ENCODE measurements at regions not wholly inside any gene's neighbourhood (a gene's known extent, or its start where the extent isn't known, plus 50 kb on each side); places are given as distances from the start of the nearest gene placed in this dataset.

GRCh38 chr2:236402033-236402790, 138.0 kb upstream of the ASB18 start (continued):
- 0 out of 4 replicates have a peak, but pooled peaks of 1 of the 2 experiments have one; percentile 19 for TF ChIP-seq EP300 (IDR thresholded peaks at IDR 0.05; ENCODE audit: borderline replicate concordance in 1 of 2, control insufficient read depth in 1 of 2, low read depth in 2 of 2, low read length in 2 of 2)

GRCh38 chr2:236403125-236403524, 138.9 kb upstream of the ASB18 start:
- BruUV-seq (replicated peaks) = no TSS peak
- DNase-seq (ENCODE audit: low read depth, low spot score) = no peak
- 77% methylated on average over 4 of the region's 4 CpGs for WGBS (ENCODE audit: insufficient coverage, insufficient replicate concordance, low lambda C conversion rate, missing lambda C conversion rate)
- no peak overlapping the region for H2AFZ ChIP-seq (ENCODE audit: control insufficient read depth, low read depth, low read length)
- no peak overlapping the region for H3K4me3 ChIP-seq
- in situ Hi-C loops (cut with MboI) = no loop called here
- CTCF ChIA-PET = interaction anchor here (1.0 kb wide), 1 partner anchor 167 kb away, joined by 4 read pairs; the partner anchor contains the start of gene ACKR3
- intact Hi-C loops (cut with micrococcal nuclease; ENCODE audit: unreplicated experiment) = no loop called here
- H3K27ac ChIP-seq (ENCODE audit: control insufficient read depth, insufficient read depth) = no peak overlapping the region
- H3K27me3 ChIP-seq (replicated peaks in 1 of 2; ENCODE audit: control insufficient read depth in 2 of 2, insufficient read depth in 2 of 2, low read length in 1 of 2) = peaks cover 0 to 3% of the 10 kb centered on the region in 2 experiments; a peak in 2 of 4 replicates
- no peak overlapping the region for H3K9ac ChIP-seq (ENCODE audit: control insufficient read depth, insufficient read depth, low read length)
- H3K36me3 ChIP-seq (ENCODE audit: control insufficient read depth in 2 of 2, insufficient read depth in 2 of 2, low read length in 1 of 2) = no peaks in the 10 kb centered on the region
- H3K4me1 ChIP-seq (ENCODE audit: control insufficient read depth, insufficient read depth, low read length) = no peaks in the 10 kb centered on the region
- SMC1A ChIA-PET (ENCODE audit: uncharacterized antibody, unreplicated experiment) = interaction anchor here (1.2 kb wide), 1 partner anchor 109 kb away, joined by 3 read pairs; no protein-coding TSS in a partner anchor
- no peaks in the 10 kb centered on the region for H3K79me2 ChIP-seq (ENCODE audit: control insufficient read depth, insufficient read depth, low read length)
- FAIRE-seq = no peak
- POLR2A ChIA-PET = no interaction called here
- H4K20me1 ChIP-seq (ENCODE audit: control insufficient read depth, insufficient read depth) = no peaks in the 10 kb centered on the region
- H3K4me2 ChIP-seq (ENCODE audit: control insufficient read depth, insufficient read depth) = no peak overlapping the region
- no peaks in the 10 kb centered on the region for H3K9me3 ChIP-seq (replicated peaks; ENCODE audit: control insufficient read depth, insufficient read depth, low read length)
- RAD21 ChIA-PET (ENCODE audit: unreplicated experiment) = interaction anchor here (1.1 to 1.2 kb wide), 2 partner anchors 143 to 167 kb away, joined by 3 to 5 read pairs; partner anchors contain the start of gene ACKR3
- ATAC-seq = no peak
- TF ChIP-seq SIN3A (IDR thresholded peaks at IDR 0.05; ENCODE audit: low read depth, low read length) (no peak), BCL3 (IDR thresholded peaks at IDR 0.05; ENCODE audit: borderline replicate concordance, insufficient read depth, low read depth, low read length, poor library complexity, severe bottlenecking) (no peak), EED (IDR thresholded peaks at IDR 0.05; ENCODE audit: low read depth) (no peak), ZNF207 (IDR thresholded peaks at IDR 0.05; ENCODE audit: borderline replicate concordance) (no peak), PRDM15 (CRISPR knock-in tag; IDR thresholded peaks at IDR 0.05) (no peak), CEBPZ (IDR thresholded peaks at IDR 0.05; ENCODE audit: low read depth, low read length) (no peak), ZBED1 (IDR thresholded peaks at IDR 0.05; ENCODE audit: borderline replicate concordance) (no peak), EP300 (IDR thresholded peaks at IDR 0.05; ENCODE audit: borderline replicate concordance in 1 of 2, control insufficient read depth in 1 of 2, low read depth in 2 of 2, low read length in 2 of 2) (no peak), TBL1XR1 (IDR thresholded peaks at IDR 0.05; ENCODE audit: low read depth, low read length) (no peak), FOS (IDR thresholded peaks at IDR 0.05; ENCODE audit: borderline replicate concordance, extremely low read depth, insufficient read length) (no peak)
